Activated T-helper 17 cell treated with anti-CD3 and anti-CD28 coated beads, Interleukin-2, amount 50 U/mL, for 72 hours (primary cell): ENCODE measurements at regions not wholly inside any gene's neighbourhood (a gene's known extent, or its start where the extent isn't known, plus 50 kb on each side); places are given as distances from the start of the nearest gene placed in this dataset.

Experiments used
- ATAC-seq: fragments of 150-1000 bp; cut with Tn5 transposase; replicated peaks from 2 replicates; pipeline ENCODE4 v1.10.0; 2021; ENCODE audit warnings: mild to moderate bottlenecking, moderate library complexity
- H3K27ac Mint-ChIP-seq: one replicate; pipeline ENCODE4 v1.8.0; 2022; ENCODE audit warnings: mixed read lengths
- H3K27me3 Mint-ChIP-seq: one replicate; pipeline ENCODE4 v1.8.0; 2022; ENCODE audit warnings: mixed read lengths
- H3K36me3 Mint-ChIP-seq: one replicate; pipeline ENCODE4 v1.8.0; 2022; ENCODE audit warnings: low read depth, mild to moderate bottlenecking, mixed read lengths
- H3K4me1 Mint-ChIP-seq: one replicate; pipeline ENCODE4 v1.8.0; 2022; ENCODE audit warnings: mixed read lengths
- H3K4me3 Mint-ChIP-seq: one replicate; pipeline ENCODE4 v1.8.0; 2022; ENCODE audit warnings: mild to moderate bottlenecking, mixed read lengths
- H3K9me3 Mint-ChIP-seq: one replicate; pipeline ENCODE4 v1.8.0; 2022; ENCODE audit warnings: mixed read lengths

- Mint-ChIP-seq H3K9me3 (peaks cover 5% of the 10 kb centered on the region), H3K4me1 (no peaks in the 10 kb centered on the region), H3K27me3 (peaks cover 33% of the 10 kb centered on the region), H3K36me3 (no peaks in the 10 kb centered on the region), H3K27ac (no peak overlapping the region), H3K4me3 (no peak overlapping the region)
- ATAC-seq = no peak
Measured at GRCh38 chr14:24744641-24745040, 110.7 kb upstream of the GZMB start.

GRCh38 chr14:24741871-24742270, 107.9 kb upstream of the GZMB start:
- Mint-ChIP-seq H3K9me3 (peaks cover 5% of the 10 kb centered on the region), H3K27ac (no peak overlapping the region), H3K4me3 (no peak overlapping the region), H3K4me1 (no peaks in the 10 kb centered on the region), H3K27me3 (peaks cover 23% of the 10 kb centered on the region), H3K36me3 (no peaks in the 10 kb centered on the region)
- ATAC-seq = no peak

DNA sequence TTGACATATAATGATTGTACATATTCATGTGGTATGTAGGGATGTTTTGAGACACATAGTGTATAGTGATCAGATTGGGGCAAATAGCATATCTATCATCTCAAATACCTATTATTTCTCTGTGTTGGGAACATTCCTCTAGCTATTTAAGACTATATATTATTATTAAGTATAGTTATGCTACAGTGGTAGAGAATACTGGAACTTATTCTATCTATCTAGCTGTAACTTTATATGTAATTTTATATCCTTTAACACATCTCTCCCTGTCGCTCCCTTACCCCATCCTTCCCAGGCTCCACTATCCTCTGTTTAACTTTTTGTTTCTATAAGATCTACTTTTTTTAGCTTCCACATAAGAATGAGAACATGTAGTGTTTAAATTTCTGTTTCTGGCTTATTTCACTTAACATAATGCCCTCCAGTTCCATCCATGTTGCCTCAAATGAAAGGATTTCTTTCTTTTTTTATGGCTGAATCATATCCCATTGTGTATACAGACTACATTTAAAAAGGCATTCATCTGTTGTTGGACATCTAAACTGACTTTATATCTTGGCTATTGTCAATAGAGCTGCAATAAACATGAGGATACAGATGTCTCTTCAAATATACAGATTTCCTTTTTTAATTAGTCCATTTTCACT, 102.1 kb upstream of the GZMB start:
- no peak for ATAC-seq
- Mint-ChIP-seq H3K27me3 (peaks cover 8% of the 10 kb centered on the region), H3K9me3 (no peaks in the 10 kb centered on the region), H3K4me3 (no peak overlapping the region), H3K27ac (no peak overlapping the region), H3K36me3 (no peaks in the 10 kb centered on the region), H3K4me1 (no peaks in the 10 kb centered on the region)

DNA sequence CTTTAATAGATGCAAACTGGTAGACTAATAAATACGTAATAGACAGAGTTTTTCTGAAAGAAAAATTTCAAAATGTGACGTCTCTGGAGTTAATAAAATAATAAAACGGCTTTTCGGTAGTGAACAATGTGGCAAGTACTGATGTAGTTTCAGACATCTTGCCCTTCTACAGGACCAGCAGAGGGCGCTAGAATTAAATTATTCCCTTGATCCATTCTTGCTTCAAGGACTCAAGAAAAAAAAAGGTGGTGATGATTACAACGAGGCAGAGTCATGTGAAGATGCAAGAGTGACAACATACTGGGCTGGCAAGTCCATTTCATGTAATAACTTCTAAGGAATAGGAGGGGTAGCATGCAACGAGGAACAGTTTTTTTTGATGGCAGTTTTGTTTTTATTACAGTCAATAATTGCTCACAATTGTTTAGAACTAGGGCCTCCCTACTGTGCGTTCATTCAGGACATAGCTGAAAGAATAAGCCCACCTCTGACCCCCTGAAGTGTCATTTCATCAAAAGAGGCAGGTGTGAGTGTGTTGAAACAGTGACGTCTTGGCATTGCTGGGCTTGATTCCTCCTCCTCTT, 101.0 kb upstream of the GZMB start:
- ATAC-seq = peak; percentile 32
- Mint-ChIP-seq H3K27ac (no peak overlapping the region), H3K4me1 (no peaks in the 10 kb centered on the region), H3K9me3 (no peaks in the 10 kb centered on the region), H3K4me3 (no peak overlapping the region), H3K27me3 (peaks cover 8% of the 10 kb centered on the region), H3K36me3 (no peaks in the 10 kb centered on the region)

GRCh38 chr14:24726480-24726879, 92.5 kb upstream of the GZMB start:
- no peaks in the 10 kb centered on the region for H3K4me1 Mint-ChIP-seq
- no peak overlapping the region for H3K4me3 Mint-ChIP-seq
- ATAC-seq = no peak
- peaks cover 19% of the 10 kb centered on the region for H3K27me3 Mint-ChIP-seq
- H3K9me3 Mint-ChIP-seq = no peaks in the 10 kb centered on the region
- H3K36me3 Mint-ChIP-seq = no peaks in the 10 kb centered on the region
- H3K27ac Mint-ChIP-seq = no peak overlapping the region

GRCh38 chr14:24725311-24725710, 91.3 kb upstream of the GZMB start:
- Mint-ChIP-seq H3K36me3 (no peaks in the 10 kb centered on the region), H3K4me3 (no peak overlapping the region), H3K9me3 (no peaks in the 10 kb centered on the region), H3K27me3 (peaks cover 19% of the 10 kb centered on the region), H3K4me1 (no peaks in the 10 kb centered on the region), H3K27ac (no peak overlapping the region)
- no peak for ATAC-seq

- Mint-ChIP-seq H3K4me3 (no peak overlapping the region), H3K9me3 (no peaks in the 10 kb centered on the region), H3K27ac (no peak overlapping the region), H3K27me3 (peaks cover 16% of the 10 kb centered on the region), H3K36me3 (no peaks in the 10 kb centered on the region), H3K4me1 (no peaks in the 10 kb centered on the region)
- ATAC-seq = no peak
Measured at GRCh38 chr14:24721775-24722174, 87.8 kb upstream of the GZMB start.

GRCh38 chr14:24715239-24715638, 81.2 kb upstream of the GZMB start:
- no peaks in the 10 kb centered on the region for H3K4me1 Mint-ChIP-seq
- H3K4me3 Mint-ChIP-seq = no peak overlapping the region
- ATAC-seq = peak; percentile 34
- H3K36me3 Mint-ChIP-seq = no peaks in the 10 kb centered on the region
- H3K27me3 Mint-ChIP-seq = peaks cover 17% of the 10 kb centered on the region
- no peak overlapping the region for H3K27ac Mint-ChIP-seq
- H3K9me3 Mint-ChIP-seq = no peaks in the 10 kb centered on the region

GRCh38 chr14:24713404-24713803, 79.4 kb upstream of the GZMB start:
- H3K9me3 Mint-ChIP-seq = no peaks in the 10 kb centered on the region

GRCh38 chr14:24712909-24713308, 78.9 kb upstream of the GZMB start:
- no peaks in the 10 kb centered on the region for H3K9me3 Mint-ChIP-seq
- H3K27ac Mint-ChIP-seq = no peak overlapping the region
- no peak for ATAC-seq
- H3K4me3 Mint-ChIP-seq = no peak overlapping the region
- peaks cover 17% of the 10 kb centered on the region for H3K27me3 Mint-ChIP-seq
- no peaks in the 10 kb centered on the region for H3K4me1 Mint-ChIP-seq
- H3K36me3 Mint-ChIP-seq = no peaks in the 10 kb centered on the region

More at GRCh38 chr14:24713404-24713803, 79.4 kb upstream of the GZMB start:
- ATAC-seq = no peak
- Mint-ChIP-seq H3K27ac (no peak overlapping the region), H3K36me3 (no peaks in the 10 kb centered on the region), H3K4me3 (no peak overlapping the region), H3K27me3 (peaks cover 17% of the 10 kb centered on the region), H3K4me1 (no peaks in the 10 kb centered on the region)

DNA sequence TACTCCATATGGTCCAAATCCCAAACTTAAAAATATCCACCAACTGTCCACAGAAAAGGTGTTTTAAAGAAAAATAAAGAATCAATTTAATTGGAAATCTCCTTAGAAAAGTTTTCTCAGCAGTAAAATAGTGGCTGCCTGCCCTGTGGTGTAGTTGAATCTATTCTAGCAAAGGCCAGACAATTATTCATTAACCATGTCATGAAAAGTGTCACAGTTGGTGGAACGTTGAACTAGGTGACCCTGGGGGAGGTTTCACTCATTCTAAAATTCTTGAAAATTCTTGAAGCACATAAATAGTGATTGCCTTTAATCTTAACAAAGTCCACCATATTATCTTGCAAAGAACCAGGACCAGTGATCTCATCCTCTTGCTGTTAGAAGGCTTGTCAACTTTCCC, 78.4 kb upstream of the GZMB start:
- no peaks in the 10 kb centered on the region for H3K36me3 Mint-ChIP-seq
- no peaks in the 10 kb centered on the region for H3K9me3 Mint-ChIP-seq
- H3K4me3 Mint-ChIP-seq = no peak overlapping the region
- peaks cover 17% of the 10 kb centered on the region for H3K27me3 Mint-ChIP-seq
- H3K4me1 Mint-ChIP-seq = no peaks in the 10 kb centered on the region
- no peak overlapping the region for H3K27ac Mint-ChIP-seq
- no peak for ATAC-seq

- Mint-ChIP-seq H3K4me3 (no peak overlapping the region), H3K9me3 (no peaks in the 10 kb centered on the region), H3K36me3 (no peaks in the 10 kb centered on the region), H3K27me3 (peaks cover 15% of the 10 kb centered on the region), H3K4me1 (no peaks in the 10 kb centered on the region), H3K27ac (no peak overlapping the region)
- ATAC-seq = peak; percentile 35
Measured at GRCh38 chr14:24710403-24711112, 76.6 kb upstream of the GZMB start.

GRCh38 chr14:24708684-24709083, 74.7 kb upstream of the GZMB start:
- ATAC-seq = no peak
- Mint-ChIP-seq H3K9me3 (no peaks in the 10 kb centered on the region), H3K27ac (no peak overlapping the region), H3K36me3 (no peaks in the 10 kb centered on the region), H3K4me1 (peaks cover 5% of the 10 kb centered on the region), H3K4me3 (no peak overlapping the region), H3K27me3 (peaks cover 11% of the 10 kb centered on the region)

- H3K27ac Mint-ChIP-seq = no peak overlapping the region
- H3K4me1 Mint-ChIP-seq = peaks cover 5% of the 10 kb centered on the region
- ATAC-seq = no peak
Measured at GRCh38 chr14:24706351-24706750, 72.4 kb upstream of the GZMB start.

DNA sequence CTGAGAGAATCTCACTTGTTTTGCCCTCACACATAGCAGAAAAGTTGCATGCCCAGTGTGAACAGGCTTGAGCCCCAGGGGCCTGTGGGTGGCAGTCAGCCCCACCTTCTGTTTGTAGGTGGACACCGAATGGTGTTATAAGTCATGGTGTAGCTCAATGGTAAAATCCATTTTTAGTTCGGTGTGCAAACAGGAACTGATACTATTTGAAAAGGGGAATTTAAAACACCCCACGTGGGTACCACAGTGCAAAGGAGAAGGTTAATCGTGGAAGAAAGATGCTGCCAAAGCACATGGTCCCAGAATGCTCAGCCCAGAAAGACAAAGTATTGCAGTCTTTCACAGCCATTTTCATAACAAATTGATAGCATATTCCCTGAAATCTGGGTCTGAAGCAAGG, 71.8 kb upstream of the GZMB start:
- H3K36me3 Mint-ChIP-seq = no peaks in the 10 kb centered on the region
- no peak for ATAC-seq
- H3K27ac Mint-ChIP-seq = no peak overlapping the region
- H3K4me3 Mint-ChIP-seq = no peak overlapping the region
- peaks cover 5% of the 10 kb centered on the region for H3K4me1 Mint-ChIP-seq
- peaks cover 8% of the 10 kb centered on the region for H3K27me3 Mint-ChIP-seq
- H3K9me3 Mint-ChIP-seq = no peaks in the 10 kb centered on the region

More at GRCh38 chr14:24706351-24706750, 72.4 kb upstream of the GZMB start:
- H3K27me3 Mint-ChIP-seq = peaks cover 8% of the 10 kb centered on the region
- H3K36me3 Mint-ChIP-seq = no peaks in the 10 kb centered on the region
- no peak overlapping the region for H3K4me3 Mint-ChIP-seq
- H3K9me3 Mint-ChIP-seq = no peaks in the 10 kb centered on the region
